Fibroblast of pulmonary artery (primary cell): ENCODE measurements at regions not wholly inside any gene's neighbourhood (a gene's known extent, or its start where the extent isn't known, plus 50 kb on each side); places are given as distances from the start of the nearest gene placed in this dataset.

Source experiments
- DNase-seq: peaks from one replicate; pipeline ENCODE4 v3.0.0-alpha.2; 2010; ENCODE audit warnings: low read depth
- H3K4me3 ChIP-seq: replicated peaks from 2 replicates; pipeline ENCODE4 v1.5.1; 2011; ENCODE audit warnings: low read depth, mild to moderate bottlenecking, control low read depth, low read length, moderate library complexity
- TF ChIP-seq, protein P1 (sequence below): IDR thresholded peaks from 2 replicates; pipeline ENCODE4 v1.5.1; 2011; ENCODE audit warnings: mild to moderate bottlenecking, control low read depth, low read length, inconsistent platforms; ENCODE audit errors: missing control alignments

- DNase-seq: no peak
- TF ChIP-seq, protein P1, sequence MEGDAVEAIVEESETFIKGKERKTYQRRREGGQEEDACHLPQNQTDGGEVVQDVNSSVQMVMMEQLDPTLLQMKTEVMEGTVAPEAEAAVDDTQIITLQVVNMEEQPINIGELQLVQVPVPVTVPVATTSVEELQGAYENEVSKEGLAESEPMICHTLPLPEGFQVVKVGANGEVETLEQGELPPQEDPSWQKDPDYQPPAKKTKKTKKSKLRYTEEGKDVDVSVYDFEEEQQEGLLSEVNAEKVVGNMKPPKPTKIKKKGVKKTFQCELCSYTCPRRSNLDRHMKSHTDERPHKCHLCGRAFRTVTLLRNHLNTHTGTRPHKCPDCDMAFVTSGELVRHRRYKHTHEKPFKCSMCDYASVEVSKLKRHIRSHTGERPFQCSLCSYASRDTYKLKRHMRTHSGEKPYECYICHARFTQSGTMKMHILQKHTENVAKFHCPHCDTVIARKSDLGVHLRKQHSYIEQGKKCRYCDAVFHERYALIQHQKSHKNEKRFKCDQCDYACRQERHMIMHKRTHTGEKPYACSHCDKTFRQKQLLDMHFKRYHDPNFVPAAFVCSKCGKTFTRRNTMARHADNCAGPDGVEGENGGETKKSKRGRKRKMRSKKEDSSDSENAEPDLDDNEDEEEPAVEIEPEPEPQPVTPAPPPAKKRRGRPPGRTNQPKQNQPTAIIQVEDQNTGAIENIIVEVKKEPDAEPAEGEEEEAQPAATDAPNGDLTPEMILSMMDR: no peak
- H3K4me3 ChIP-seq: no peak overlapping the region
These were observed 113.5 kb downstream of the DDIT4L start for GRCh38 chr4:100076753-100077152.

- DNase-seq: no peak
- TF ChIP-seq, protein P1: no peak
- H3K4me3 ChIP-seq: no peak overlapping the region
These were observed 114.6 kb downstream of the DDIT4L start for GRCh38 chr4:100075486-100076270.

DNA sequence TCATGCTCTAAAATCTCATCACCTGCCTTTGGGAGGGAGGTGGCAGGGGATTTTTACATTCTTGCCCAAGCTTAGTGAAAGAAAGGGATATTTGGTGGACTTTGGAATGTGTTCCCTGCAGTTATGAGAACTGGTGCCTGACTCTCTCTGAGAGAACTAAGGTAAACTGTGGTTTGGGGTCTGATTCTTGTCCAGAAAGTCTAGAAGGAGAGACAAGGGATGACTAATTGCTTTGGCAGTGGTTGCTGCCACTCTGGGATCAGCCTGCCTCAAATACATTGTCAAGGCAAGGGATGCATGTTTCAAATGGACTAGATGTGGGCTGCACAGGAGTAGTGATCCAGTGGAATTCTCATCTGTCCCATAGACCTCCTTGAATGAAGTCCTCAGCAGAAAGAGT, 115.2 kb downstream of the DDIT4L start:
- H3K4me3 ChIP-seq: no peak overlapping the region
- TF ChIP-seq, protein P1: no peak
- no peak for DNase-seq

DNA sequence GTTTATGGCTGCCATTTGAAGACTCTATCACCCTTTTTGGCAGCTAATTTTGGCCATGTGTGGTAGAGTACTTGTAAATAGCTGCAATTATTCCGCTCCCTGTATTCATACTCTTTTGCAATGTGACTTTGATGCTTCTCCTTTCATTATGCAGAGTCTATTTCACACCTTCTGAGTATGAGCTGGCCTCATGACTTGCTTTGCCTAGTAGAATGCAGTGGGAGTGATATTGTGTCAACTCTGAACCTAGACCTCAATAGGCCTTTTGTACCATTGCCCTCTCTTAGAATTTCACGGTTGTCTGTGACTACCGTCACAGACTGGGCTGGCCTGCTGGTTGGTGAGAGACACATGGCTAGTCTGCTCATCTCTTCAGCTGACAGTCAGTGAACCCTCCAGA, 118.8 kb downstream of the DDIT4L start:
- DNase-seq: no peak
- no peak overlapping the region for H3K4me3 ChIP-seq
- TF ChIP-seq, protein P1: no peak

GRCh38 chr4:100070868-100071267, 119.4 kb downstream of the DDIT4L start:
- H3K4me3 ChIP-seq: no peak overlapping the region
- TF ChIP-seq, protein P1: no peak
- no peak for DNase-seq

DNA sequence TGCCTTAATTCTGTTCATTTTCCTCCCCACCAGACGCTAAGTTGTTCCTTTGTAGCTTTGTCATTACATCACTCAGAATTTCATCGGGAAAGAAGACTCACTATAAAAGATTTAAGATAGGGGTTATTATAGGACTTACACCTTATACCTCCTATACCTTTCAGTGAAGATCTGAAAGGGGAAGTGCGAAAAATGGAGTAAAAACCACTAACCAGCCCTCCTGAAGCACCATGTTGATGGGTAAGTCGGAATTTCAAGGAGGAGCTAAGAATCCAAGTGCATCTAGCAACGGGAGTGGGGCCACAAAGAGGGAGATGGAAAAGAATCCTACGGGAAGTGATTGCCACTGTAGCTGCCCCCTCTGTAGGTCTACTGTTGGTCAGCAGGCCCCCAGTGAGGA, 119.1 kb upstream of the H2AZ1 start:
- DNase-seq: no peak
- no peak overlapping the region for H3K4me3 ChIP-seq
- TF ChIP-seq, protein P1: no peak

- no peak for DNase-seq
- TF ChIP-seq, protein P1: no peak
- H3K4me3 ChIP-seq: no peak overlapping the region
These were observed 117.2 kb upstream of the H2AZ1 start for GRCh38 chr4:100067255-100067654.
